SK-N-SH treated with all-trans-retinoic acid at 6 μM for 48 hours (cell line): ENCODE measurements at regions not wholly inside any gene's neighbourhood (a gene's known extent, or its start where the extent isn't known, plus 50 kb on each side); places are given as distances from the start of the nearest gene placed in this dataset.

Experiments used
- ATAC-seq: fragments of 200-7000 bp; cut with Tn5 transposase; 3 replicates; pipeline ENCODE4 v1.9.1; 2020; ENCODE audit warnings: mild to moderate bottlenecking, moderate library complexity
- BACH2 ChIP-seq: fragments of 250-450 bp; sonication (Bioruptor Pico); IDR thresholded peaks from 2 replicates; pipeline ENCODE4 v1.9.0; 2021; ENCODE audit warnings: mild to moderate bottlenecking, borderline replicate concordance
- CSDC2 ChIP-seq: fragments of 250-450 bp; sonication (Bioruptor Pico); IDR thresholded peaks from 2 replicates; pipeline ENCODE4 v1.5.0; 2020; ENCODE audit warnings: mild to moderate bottlenecking, moderate library complexity
- ESRRG ChIP-seq: fragments of 250-450 bp; sonication (Bioruptor Pico); IDR thresholded peaks from 2 replicates; pipeline ENCODE4 v1.6.1; 2021; ENCODE audit warnings: mild to moderate bottlenecking
- GLIS3 ChIP-seq: fragments of 250-450 bp; sonication (Bioruptor Pico); IDR thresholded peaks from 2 replicates; pipeline ENCODE4 v1.5.0; 2020; ENCODE audit warnings: mild to moderate bottlenecking, moderate library complexity
- ISL1 ChIP-seq: fragments of 250-450 bp; sonication (Bioruptor Pico); IDR thresholded peaks from 2 replicates; pipeline ENCODE4 v2.1.2; 2022; ENCODE audit warnings: mild to moderate bottlenecking, moderate library complexity
- OSR1 ChIP-seq: fragments of 250-450 bp; sonication (Bioruptor Pico); IDR thresholded peaks from 2 replicates; pipeline ENCODE4 v1.8.0; 2022; ENCODE audit warnings: moderate library complexity, mild to moderate bottlenecking, inconsistent platforms
- POU6F1 ChIP-seq: fragments of 250-450 bp; sonication (Bioruptor Pico); IDR thresholded peaks from 2 replicates; pipeline ENCODE4 v1.8.0; 2021; ENCODE audit warnings: low read depth, mild to moderate bottlenecking, moderate library complexity, borderline replicate concordance
- PPARA ChIP-seq: fragments of 250-450 bp; sonication (Bioruptor Pico); IDR thresholded peaks from 2 replicates; pipeline ENCODE4 v1.5.0; 2020; ENCODE audit warnings: mild to moderate bottlenecking, borderline replicate concordance
- RARB ChIP-seq: fragments of 250-450 bp; sonication (Bioruptor Pico); IDR thresholded peaks from 2 replicates; pipeline ENCODE4 v1.8.0; 2021; ENCODE audit warnings: mild to moderate bottlenecking, moderate library complexity
- SNAI2 ChIP-seq: fragments of 250-450 bp; sonication (Bioruptor Pico); IDR thresholded peaks from 2 replicates; pipeline ENCODE4 v1.5.0; 2020; ENCODE audit warnings: mild to moderate bottlenecking, moderate library complexity
- TCF4 ChIP-seq: fragments of 250-450 bp; sonication (Bioruptor Pico); IDR thresholded peaks from 2 replicates; pipeline ENCODE4 v1.8.0; 2021; ENCODE audit warnings: mild to moderate bottlenecking, moderate library complexity, borderline replicate concordance
- ZC3H10 ChIP-seq: fragments of 250-450 bp; sonication (Bioruptor Pico); IDR thresholded peaks from 2 replicates; pipeline ENCODE4 v1.5.1; 2021; ENCODE audit warnings: mild to moderate bottlenecking, moderate library complexity
- ZFP3 ChIP-seq: fragments of 250-450 bp; sonication (Bioruptor Pico); IDR thresholded peaks from 2 replicates; pipeline ENCODE4 v1.5.0; 2020; ENCODE audit warnings: mild to moderate bottlenecking, moderate library complexity
- ZFP30 ChIP-seq: fragments of 450-650 bp; formaldehyde crosslinking; IDR thresholded peaks from 2 replicates; pipeline ENCODE4 v1.5.0; 2022; ENCODE audit warnings: mild to moderate bottlenecking, moderate library complexity
- ZNF565 ChIP-seq: fragments of 450-650 bp; formaldehyde crosslinking; conservative IDR thresholded peaks from 2 replicates; pipeline ENCODE4 v1.5.0; 2020; ENCODE audit warnings: low read depth, mild to moderate bottlenecking, moderate library complexity
- ZNF70 ChIP-seq: fragments of 450-650 bp; formaldehyde crosslinking; IDR thresholded peaks from 2 replicates; pipeline ENCODE4 v1.5.0; 2020; ENCODE audit warnings: mild to moderate bottlenecking, moderate library complexity
- ZNF8 ChIP-seq: fragments of 450-650 bp; formaldehyde crosslinking; IDR thresholded peaks from 2 replicates; pipeline ENCODE4 v1.5.0; 2020; ENCODE audit warnings: mild to moderate bottlenecking, moderate library complexity
- TF ChIP-seq, protein P1 (sequence below): fragments of 250-450 bp; sonication (Bioruptor Pico); IDR thresholded peaks from 2 replicates; pipeline ENCODE4 v1.5.0; 2020; ENCODE audit warnings: mild to moderate bottlenecking, moderate library complexity
- TF ChIP-seq, protein P2 (sequence below): fragments of 250-450 bp; sonication (Bioruptor Pico); IDR thresholded peaks from 2 replicates; pipeline ENCODE4 v1.5.1; 2020; ENCODE audit warnings: low read depth, mild to moderate bottlenecking, moderate library complexity

GRCh38 chr18:70431203-70431624, 142.4 kb downstream of the SOCS6 start:
- ATAC-seq: no peak
- TF ChIP-seq ZNF70 (CRISPR knock-in tag) (no peak), OSR1 (no peak)

DNA sequence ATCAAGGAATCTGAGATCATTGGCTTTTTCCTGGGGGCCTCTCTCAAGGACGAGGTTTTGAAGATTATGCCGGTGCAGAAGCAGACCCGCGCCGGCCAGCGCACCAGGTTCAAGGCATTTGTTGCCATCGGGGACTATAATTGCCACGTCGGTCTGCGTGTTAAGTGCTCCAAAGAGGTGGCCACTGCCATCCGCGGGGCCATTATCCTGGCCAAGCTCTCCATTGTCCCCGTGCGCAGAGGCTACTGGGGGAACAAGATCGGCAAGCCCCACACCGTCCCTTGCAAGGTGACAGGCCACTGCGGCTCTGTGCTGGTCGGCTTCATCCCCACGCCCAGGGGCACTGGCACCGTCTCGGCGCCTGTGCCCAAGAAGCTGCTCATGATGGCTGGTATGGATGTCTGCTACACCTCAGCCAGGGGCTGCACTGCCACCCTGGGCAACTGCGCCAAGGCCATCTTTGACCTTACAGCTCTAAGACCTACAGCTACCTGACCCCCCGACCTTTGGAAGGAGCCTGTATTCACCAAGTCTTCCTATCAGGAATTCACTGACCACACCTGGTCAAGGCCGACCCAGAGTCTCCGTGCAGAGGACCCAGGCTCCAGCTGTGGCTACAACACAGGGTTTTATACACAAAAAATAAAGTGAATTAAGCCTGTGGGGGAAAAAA, 141.8 kb downstream of the SOCS6 start:
- ATAC-seq: no peak
- TF ChIP-seq ZNF565 (CRISPR knock-in tag) (no peak), ZNF8 (no peak), BACH2 (CRISPR knock-in tag) (no peak)

GRCh38 chr18:70429847-70430500, 141.1 kb downstream of the SOCS6 start:
- TF ChIP-seq SNAI2 (CRISPR knock-in tag): no peak
- no peak for TF ChIP-seq TCF4 (CRISPR knock-in tag)
- no peak for ATAC-seq

DNA sequence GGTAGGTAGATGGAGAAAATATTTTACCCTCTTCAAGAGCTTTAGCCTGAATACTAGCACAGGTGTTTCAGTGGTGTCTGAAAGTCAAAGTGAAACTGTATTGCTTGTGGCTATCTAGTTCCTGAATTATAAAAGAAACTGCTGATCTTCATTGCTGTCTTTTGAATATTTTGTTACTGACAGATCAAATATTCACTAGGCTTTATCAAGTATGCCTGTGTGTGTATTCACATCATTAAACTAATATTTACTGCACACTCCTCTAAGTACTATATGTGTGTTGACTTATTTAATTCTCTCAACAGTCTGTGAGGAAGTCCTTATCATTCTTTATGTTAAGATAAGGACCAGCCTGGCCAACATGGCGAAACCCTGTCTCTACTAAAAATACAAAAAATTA, 139.6 kb downstream of the SOCS6 start:
- ATAC-seq: no peak
- no peak for TF ChIP-seq CSDC2 (CRISPR knock-in tag)
- TF ChIP-seq RARB (CRISPR knock-in tag): no peak
- TF ChIP-seq, protein P1, sequence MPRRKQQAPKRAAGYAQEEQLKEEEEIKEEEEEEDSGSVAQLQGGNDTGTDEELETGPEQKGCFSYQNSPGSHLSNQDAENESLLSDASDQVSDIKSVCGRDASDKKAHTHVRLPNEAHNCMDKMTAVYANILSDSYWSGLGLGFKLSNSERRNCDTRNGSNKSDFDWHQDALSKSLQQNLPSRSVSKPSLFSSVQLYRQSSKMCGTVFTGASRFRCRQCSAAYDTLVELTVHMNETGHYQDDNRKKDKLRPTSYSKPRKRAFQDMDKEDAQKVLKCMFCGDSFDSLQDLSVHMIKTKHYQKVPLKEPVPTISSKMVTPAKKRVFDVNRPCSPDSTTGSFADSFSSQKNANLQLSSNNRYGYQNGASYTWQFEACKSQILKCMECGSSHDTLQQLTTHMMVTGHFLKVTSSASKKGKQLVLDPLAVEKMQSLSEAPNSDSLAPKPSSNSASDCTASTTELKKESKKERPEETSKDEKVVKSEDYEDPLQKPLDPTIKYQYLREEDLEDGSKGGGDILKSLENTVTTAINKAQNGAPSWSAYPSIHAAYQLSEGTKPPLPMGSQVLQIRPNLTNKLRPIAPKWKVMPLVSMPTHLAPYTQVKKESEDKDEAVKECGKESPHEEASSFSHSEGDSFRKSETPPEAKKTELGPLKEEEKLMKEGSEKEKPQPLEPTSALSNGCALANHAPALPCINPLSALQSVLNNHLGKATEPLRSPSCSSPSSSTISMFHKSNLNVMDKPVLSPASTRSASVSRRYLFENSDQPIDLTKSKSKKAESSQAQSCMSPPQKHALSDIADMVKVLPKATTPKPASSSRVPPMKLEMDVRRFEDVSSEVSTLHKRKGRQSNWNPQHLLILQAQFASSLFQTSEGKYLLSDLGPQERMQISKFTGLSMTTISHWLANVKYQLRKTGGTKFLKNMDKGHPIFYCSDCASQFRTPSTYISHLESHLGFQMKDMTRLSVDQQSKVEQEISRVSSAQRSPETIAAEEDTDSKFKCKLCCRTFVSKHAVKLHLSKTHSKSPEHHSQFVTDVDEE (CRISPR knock-in tag): no peak
- TF ChIP-seq ZFP30: no peak
- no peak for TF ChIP-seq POU6F1 (CRISPR knock-in tag)
- TF ChIP-seq ZC3H10 (CRISPR knock-in tag): no peak
- TF ChIP-seq, protein P2, sequence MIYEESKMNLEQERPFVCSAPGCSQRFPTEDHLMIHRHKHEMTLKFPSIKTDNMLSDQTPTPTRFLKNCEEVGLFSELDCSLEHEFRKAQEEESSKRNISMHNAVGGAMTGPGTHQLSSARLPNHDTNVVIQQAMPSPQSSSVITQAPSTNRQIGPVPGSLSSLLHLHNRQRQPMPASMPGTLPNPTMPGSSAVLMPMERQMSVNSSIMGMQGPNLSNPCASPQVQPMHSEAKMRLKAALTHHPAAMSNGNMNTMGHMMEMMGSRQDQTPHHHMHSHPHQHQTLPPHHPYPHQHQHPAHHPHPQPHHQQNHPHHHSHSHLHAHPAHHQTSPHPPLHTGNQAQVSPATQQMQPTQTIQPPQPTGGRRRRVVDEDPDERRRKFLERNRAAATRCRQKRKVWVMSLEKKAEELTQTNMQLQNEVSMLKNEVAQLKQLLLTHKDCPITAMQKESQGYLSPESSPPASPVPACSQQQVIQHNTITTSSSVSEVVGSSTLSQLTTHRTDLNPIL: no peak
- no peak for TF ChIP-seq TCF4 (CRISPR knock-in tag)
- TF ChIP-seq ZFP3 (CRISPR knock-in tag): no peak
- TF ChIP-seq ZNF565 (CRISPR knock-in tag): no peak
- no peak for TF ChIP-seq SNAI2 (CRISPR knock-in tag)

GRCh38 chr18:70426818-70427217, 138.0 kb downstream of the SOCS6 start:
- ATAC-seq: no peak
- TF ChIP-seq ZFP30: no peak

DNA sequence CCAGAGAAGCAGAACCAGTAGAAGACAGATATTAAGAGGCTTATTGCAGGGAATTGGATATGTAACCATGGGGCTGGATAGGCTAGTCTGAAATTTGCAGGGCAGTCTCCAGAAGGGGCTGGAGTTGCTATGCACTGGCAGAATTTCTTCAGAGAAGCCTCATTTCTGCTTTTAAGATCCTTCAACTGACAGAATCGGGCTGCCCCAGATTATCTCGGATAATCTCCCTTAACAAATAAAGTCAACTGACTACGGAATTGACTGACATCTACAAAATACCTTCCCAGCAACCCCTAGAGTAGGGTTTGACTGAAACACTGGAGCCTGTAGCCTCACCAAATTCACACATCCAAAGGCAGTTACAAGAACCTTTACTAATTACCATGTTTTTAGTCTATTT, 136.4 kb downstream of the SOCS6 start:
- no peak for ATAC-seq
- TF ChIP-seq, protein P2: no peak
- TF ChIP-seq POU6F1 (CRISPR knock-in tag) (no peak), ZNF70 (CRISPR knock-in tag) (no peak), ZNF565 (CRISPR knock-in tag) (no peak), GLIS3 (no peak), ZNF8 (no peak), RARB (CRISPR knock-in tag) (no peak), ESRRG (no peak), ISL1 (no peak), SNAI2 (CRISPR knock-in tag) (no peak), ZC3H10 (CRISPR knock-in tag) (no peak), PPARA (CRISPR knock-in tag) (no peak), BACH2 (CRISPR knock-in tag) (no peak)
- TF ChIP-seq, protein P1 (CRISPR knock-in tag): no peak
